Heart left ventricle (tissue), 16 donors: ENCODE measurements at regions not wholly inside any gene's neighbourhood (a gene's known extent, or its start where the extent isn't known, plus 50 kb on each side); places are given as distances from the start of the nearest gene placed in this dataset.
A peak's percentile ranks its signal among the peaks of the same experiment; 100 is the strongest.

ENCODE experiments used
- ATAC-seq, 4 donors: fragments of 200-7000 bp; cut with Tn5 transposase; one replicate each; pipeline ENCODE4 v1.9.1; 2020 to 2022; ENCODE audit warnings: moderate library complexity in 4 of 4, mild to moderate bottlenecking in 3 of 4, moderate number of reproducible peaks in 1 of 4
- DNase-seq, 5 donors: peaks; one replicate each; pipeline ENCODE4 v3.0.0-alpha.2; 2020
- H3K27ac ChIP-seq, 12 donors: fragments of 200-600 bp; sonication (generic) in 4 of 12; one replicate each; pipeline versions ENCODE4 v1.5.0 to v1.8.0; 2016 to 2022; ENCODE audit warnings: mild to moderate bottlenecking in 2 of 12
- H3K27me3 ChIP-seq, 9 donors: fragments of 200-600 bp; sonication (generic) in 2 of 9; one replicate each; pipeline versions ENCODE4 v1.5.1 to v1.8.0; 2016 to 2022; ENCODE audit warnings: mild to moderate bottlenecking in 3 of 9
- H3K36me3 ChIP-seq, 9 donors: fragments of 200-600 bp; sonication (generic) in 2 of 9; one replicate each; pipeline versions ENCODE4 v1.5.0 to v1.8.0; 2018 to 2022; ENCODE audit warnings: mild to moderate bottlenecking in 2 of 9
- H3K4me1 ChIP-seq, 12 donors: fragments of 200-600 bp; sonication (generic) in 4 of 12; one replicate each; pipeline versions ENCODE4 v1.5.0 to v1.8.0; 2016 to 2022; ENCODE audit warnings: mild to moderate bottlenecking in 3 of 12
- H3K4me3 ChIP-seq, 12 donors: fragments of 200-600 bp; sonication (generic) in 4 of 12; one replicate each; pipeline versions ENCODE4 v1.5.0 to v1.8.0; 2017 to 2022; ENCODE audit warnings: mild to moderate bottlenecking in 9 of 12, moderate library complexity in 4 of 12
- H3K9me3 ChIP-seq, 12 donors: fragments of 200-600 bp; sonication (generic) in 4 of 12; one replicate each; pipeline versions ENCODE4 v1.5.0 to v1.8.0; 2016 to 2022; ENCODE audit warnings: mild to moderate bottlenecking in 1 of 12
- POLR2A ChIP-seq, 2 donors: fragments of 450-650 bp; IDR thresholded peaks; one replicate each; pipeline ENCODE4 v1.6.1; 2017; ENCODE audit warnings: antibody characterized with exemption in 2 of 2, mild to moderate bottlenecking in 2 of 2, moderate library complexity in 2 of 2
- WGBS, 4 donors: extraction: QIAGEN DNeasy Blood & Tissue Kit in 2 of 4; methylation state at CpG; one replicate each; pipeline versions ENCODE4 v1.1.5 to v1.1.7; 2013 to 2018; 5-methylcytosine and 5-hydroxymethylcytosine counted together
- intact Hi-C, 10 donors: fragments of 100-400 bp; cut with DNase I; formaldehyde crosslinking; loops; one replicate each; pipeline versions ENCODE4 v1.11.1 to v1.14.2; 2022
- TF ChIP-seq, protein P1 (sequence below), 12 donors: fragments of 200-600 bp; sonication (generic) in 4 of 12; IDR thresholded peaks; one replicate each; pipeline versions ENCODE4 v1.5.0 to v1.8.0; 2018 to 2022; ENCODE audit warnings: antibody characterized with exemption in 12 of 12, mild to moderate bottlenecking in 5 of 12
- donor health status: ischemic (EF 13 %, LVEDD 7.1; RV severe dilation, severe dysfunction).
- donor health status: healthy with polysubstance abuse.
- donor health status: DM: no; HTN: yes; CAD: no.
- donor health status: DM: no; HTN: no; CAD: no.
- donor health status: ischemic (EF 25% LVEDD 6.9; RV normal size, moderate dysfunction).
- donor health status: ischemic (EF 25% LVEDD 5.7; RV mildly dilated, moderate dysfunction).
- donor health status: healthy.
- donor health status: DM: yes; HTN: yes; CAD: no.
- donor health status: ischemic (EF 35%, LVEDD 5.7; RV mildly dilated, moderate dysfunction).
- donor health status: nonischemic (EF 11% LVEDD 7.7; RV severe dilation, severe dysfunction).
- donor health status: DM: yes; HTN: yes; CAD: no.
- donor health status: PGD.
- donor health status: ischemic (EF 29% LVEDD 5.4; RV normal size, mild dysfunction).
- donor health status: nonischemic (EF 23%, LVEDD 6.1; RV moderate dilation, normal function).

GRCh38 chr4:134471569-134471968, 270.0 kb upstream of the PABPC4L start:
- 90 to 97% (median 95%) methylated on average over 1 of the region's 1 CpG for WGBS, 4 donors
- no peak for ATAC-seq
- Histone ChIP-seq H3K36me3 (no peaks in the 10 kb centered on the region), H3K9me3 (peaks cover 0 to 8% (median 0%) of the 10 kb centered on the region in 12 donors), H3K27me3 (no peaks in the 10 kb centered on the region), H3K4me1 (no peaks in the 10 kb centered on the region), H3K4me3 (no peak overlapping the region), H3K27ac (no peak overlapping the region)
- TF ChIP-seq, protein P1, sequence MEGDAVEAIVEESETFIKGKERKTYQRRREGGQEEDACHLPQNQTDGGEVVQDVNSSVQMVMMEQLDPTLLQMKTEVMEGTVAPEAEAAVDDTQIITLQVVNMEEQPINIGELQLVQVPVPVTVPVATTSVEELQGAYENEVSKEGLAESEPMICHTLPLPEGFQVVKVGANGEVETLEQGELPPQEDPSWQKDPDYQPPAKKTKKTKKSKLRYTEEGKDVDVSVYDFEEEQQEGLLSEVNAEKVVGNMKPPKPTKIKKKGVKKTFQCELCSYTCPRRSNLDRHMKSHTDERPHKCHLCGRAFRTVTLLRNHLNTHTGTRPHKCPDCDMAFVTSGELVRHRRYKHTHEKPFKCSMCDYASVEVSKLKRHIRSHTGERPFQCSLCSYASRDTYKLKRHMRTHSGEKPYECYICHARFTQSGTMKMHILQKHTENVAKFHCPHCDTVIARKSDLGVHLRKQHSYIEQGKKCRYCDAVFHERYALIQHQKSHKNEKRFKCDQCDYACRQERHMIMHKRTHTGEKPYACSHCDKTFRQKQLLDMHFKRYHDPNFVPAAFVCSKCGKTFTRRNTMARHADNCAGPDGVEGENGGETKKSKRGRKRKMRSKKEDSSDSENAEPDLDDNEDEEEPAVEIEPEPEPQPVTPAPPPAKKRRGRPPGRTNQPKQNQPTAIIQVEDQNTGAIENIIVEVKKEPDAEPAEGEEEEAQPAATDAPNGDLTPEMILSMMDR (IDR thresholded peaks at IDR 0.05): no peak
- no peak for TF ChIP-seq POLR2A (IDR thresholded peaks at IDR 0.05)
- no peak for DNase-seq
- intact Hi-C loops: loop anchor here in 1 of 10 donors (10.0 kb wide), 1 partner anchor 433 kb away; no protein-coding TSS in a partner anchor

DNA sequence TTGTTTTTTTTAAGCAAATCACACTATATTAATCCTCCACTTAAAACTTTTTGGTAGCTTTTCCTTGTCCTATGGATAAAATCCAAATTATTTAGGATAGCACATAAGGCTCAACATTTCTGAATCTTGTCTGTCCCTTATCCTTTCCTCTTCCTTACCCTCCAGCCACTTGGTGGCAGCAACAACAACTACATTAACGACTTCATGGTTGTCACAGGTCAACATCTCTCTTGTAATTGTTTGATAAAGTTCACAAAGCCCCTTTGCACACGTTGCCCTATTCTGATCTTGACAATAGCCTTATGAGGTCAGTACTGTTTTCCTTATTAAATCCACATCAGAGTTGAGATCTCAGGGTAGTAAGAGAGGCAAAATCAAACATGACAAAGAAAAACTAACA, 269.0 kb upstream of the PABPC4L start:
- Histone ChIP-seq H3K27ac (no peak overlapping the region), H3K4me1 (no peaks in the 10 kb centered on the region), H3K4me3 (no peak overlapping the region), H3K9me3 (peaks cover 0 to 8% (median 0%) of the 10 kb centered on the region in 12 donors), H3K27me3 (no peaks in the 10 kb centered on the region), H3K36me3 (no peaks in the 10 kb centered on the region)
- ATAC-seq (no peak), DNase-seq (peak in 1 of 5 donors; percentile 8)
- 6 to 13% (median 9%) methylated on average over 2 of the region's 2 CpGs for WGBS, 4 donors
- no peak for TF ChIP-seq POLR2A (IDR thresholded peaks at IDR 0.05)
- TF ChIP-seq, protein P1 (IDR thresholded peaks at IDR 0.05): peak in 10 of 12 donors; percentile 6 to 41 (median 26)
- intact Hi-C loops: loop anchor here in 1 of 10 donors (10.0 kb wide), 1 partner anchor 434 kb away; no protein-coding TSS in a partner anchor

DNA sequence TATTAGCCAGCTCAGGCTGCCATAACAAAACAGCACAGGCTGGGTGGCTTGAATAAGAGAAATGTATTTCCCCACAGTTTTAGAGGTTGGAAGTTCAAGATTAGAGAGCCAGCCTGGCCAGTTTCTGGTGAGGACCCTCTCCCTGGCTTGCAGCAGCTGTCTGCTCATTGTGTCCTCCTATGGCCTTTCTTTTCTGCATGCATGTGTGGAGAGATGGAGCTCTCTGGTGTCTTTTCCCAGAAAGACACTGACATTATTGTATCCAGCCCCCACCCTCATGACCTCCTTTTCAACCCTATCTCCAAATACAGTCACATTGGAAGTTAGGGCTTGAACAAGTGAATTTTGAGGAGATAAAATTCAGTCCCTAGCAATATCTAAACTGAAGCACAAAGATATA, 263.8 kb upstream of the PABPC4L start:
- Histone ChIP-seq H3K4me1 (no peaks in the 10 kb centered on the region), H3K36me3 (no peaks in the 10 kb centered on the region), H3K4me3 (no peak overlapping the region), H3K27me3 (no peaks in the 10 kb centered on the region), H3K27ac (no peak overlapping the region), H3K9me3 (no peaks in the 10 kb centered on the region)
- intact Hi-C loops: no loop called here
- DNase-seq (no peak), ATAC-seq (no peak)
- TF ChIP-seq, protein P1 (IDR thresholded peaks at IDR 0.05): no peak
- no peak for TF ChIP-seq POLR2A (IDR thresholded peaks at IDR 0.05)

- Histone ChIP-seq H3K9me3 (no peaks in the 10 kb centered on the region), H3K27ac (no peak overlapping the region), H3K4me1 (no peaks in the 10 kb centered on the region), H3K4me3 (no peak overlapping the region), H3K36me3 (no peaks in the 10 kb centered on the region), H3K27me3 (no peaks in the 10 kb centered on the region)
- intact Hi-C loops: no loop called here
- 83 to 87% (median 85%) methylated on average over 5 of the region's 5 CpGs for WGBS, 4 donors
- no peak for ATAC-seq
- no peak for TF ChIP-seq POLR2A (IDR thresholded peaks at IDR 0.05)
- TF ChIP-seq, protein P1 (IDR thresholded peaks at IDR 0.05): no peak
- no peak for DNase-seq
Measured at GRCh38 chr4:134463771-134464170, 262.2 kb upstream of the PABPC4L start.
